Uterus (tissue), 2 donors: ENCODE measurements at regions not wholly inside any gene's neighbourhood (a gene's known extent, or its start where the extent isn't known, plus 50 kb on each side); places are given as distances from the start of the nearest gene placed in this dataset.

Source experiments
- POLR2A ChIP-seq, 2 donors: fragments of 450-650 bp; IDR thresholded peaks; one replicate each; pipeline ENCODE4 v1.6.1; 2016; ENCODE audit warnings: antibody characterized with exemption in 2 of 2, mild to moderate bottlenecking in 1 of 2, moderate library complexity in 1 of 2
- TF ChIP-seq, protein P1 (sequence below), 4 experiments: fragments of 200-600 bp in 2 of 4; fragments of 450-650 bp in 2 of 4; sonication (generic) in 2 of 4; IDR thresholded peaks; one replicate each; pipeline ENCODE4 v1.5.1; 2016 to 2019; ENCODE audit warnings: antibody characterized with exemption in 4 of 4, mild to moderate bottlenecking in 2 of 4, moderate library complexity in 1 of 4

DNA sequence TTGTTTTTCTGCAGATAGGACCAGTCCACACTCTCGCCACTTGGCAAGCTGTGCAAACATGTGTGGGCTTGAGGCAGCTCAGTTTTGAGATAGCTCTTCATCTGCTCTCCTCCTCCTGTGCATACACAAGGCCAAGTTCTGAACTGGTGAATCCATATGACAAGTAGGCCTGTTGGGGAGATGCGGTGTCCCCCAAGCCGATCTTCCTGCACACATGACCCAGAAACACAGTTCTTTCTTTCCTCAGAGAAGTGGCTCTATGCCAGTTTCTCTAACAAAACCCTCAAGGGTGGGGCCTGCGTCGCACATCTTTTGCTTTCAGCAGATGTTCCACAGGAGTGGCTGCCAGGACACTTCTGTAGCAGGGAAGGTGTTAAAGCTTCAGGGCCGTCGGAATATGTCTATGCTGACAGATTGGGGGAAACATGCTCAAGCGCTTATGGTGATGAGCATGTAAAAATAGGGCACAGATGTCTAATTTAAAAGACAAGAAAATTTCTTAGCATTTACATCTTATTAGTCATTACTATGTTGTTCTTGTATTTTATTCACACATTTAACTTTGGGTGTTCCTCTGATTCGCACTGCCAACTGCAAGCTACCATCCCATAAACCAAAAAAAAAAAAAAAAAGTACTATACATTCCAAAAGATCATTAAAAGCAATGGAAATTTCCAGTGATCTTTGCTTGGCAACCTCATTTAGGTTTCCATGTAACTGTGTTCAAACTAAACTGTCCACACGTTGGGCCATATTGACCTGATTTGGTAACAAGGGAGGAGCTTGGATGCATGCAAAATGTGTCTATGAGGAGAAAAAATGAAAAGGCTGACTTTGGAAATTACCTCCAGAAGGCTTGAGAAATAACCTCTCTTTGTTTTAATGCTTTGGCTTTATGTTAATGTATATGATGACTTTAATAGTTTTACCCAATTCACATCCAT, 1055.5 kb upstream of the KLHL29 start:
- TF ChIP-seq, protein P1, sequence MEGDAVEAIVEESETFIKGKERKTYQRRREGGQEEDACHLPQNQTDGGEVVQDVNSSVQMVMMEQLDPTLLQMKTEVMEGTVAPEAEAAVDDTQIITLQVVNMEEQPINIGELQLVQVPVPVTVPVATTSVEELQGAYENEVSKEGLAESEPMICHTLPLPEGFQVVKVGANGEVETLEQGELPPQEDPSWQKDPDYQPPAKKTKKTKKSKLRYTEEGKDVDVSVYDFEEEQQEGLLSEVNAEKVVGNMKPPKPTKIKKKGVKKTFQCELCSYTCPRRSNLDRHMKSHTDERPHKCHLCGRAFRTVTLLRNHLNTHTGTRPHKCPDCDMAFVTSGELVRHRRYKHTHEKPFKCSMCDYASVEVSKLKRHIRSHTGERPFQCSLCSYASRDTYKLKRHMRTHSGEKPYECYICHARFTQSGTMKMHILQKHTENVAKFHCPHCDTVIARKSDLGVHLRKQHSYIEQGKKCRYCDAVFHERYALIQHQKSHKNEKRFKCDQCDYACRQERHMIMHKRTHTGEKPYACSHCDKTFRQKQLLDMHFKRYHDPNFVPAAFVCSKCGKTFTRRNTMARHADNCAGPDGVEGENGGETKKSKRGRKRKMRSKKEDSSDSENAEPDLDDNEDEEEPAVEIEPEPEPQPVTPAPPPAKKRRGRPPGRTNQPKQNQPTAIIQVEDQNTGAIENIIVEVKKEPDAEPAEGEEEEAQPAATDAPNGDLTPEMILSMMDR (IDR thresholded peaks at IDR 0.05): no peak
- no peak for TF ChIP-seq POLR2A (IDR thresholded peaks at IDR 0.05)
